OCI-LY3 (cell line): ENCODE measurements at regions not wholly inside any gene's neighbourhood (a gene's known extent, or its start where the extent isn't known, plus 50 kb on each side); places are given as distances from the start of the nearest gene placed in this dataset.

Experiments used
- H2AFZ ChIP-seq: fragments of 200-600, 300-600 bp; shearing (Covaris generic); 2 replicates; pipeline ENCODE4 v1.6.0; 2014; ENCODE audit warnings: antibody characterized with exemption, low read depth, low read length
- H3K27ac ChIP-seq: fragments of 200-600, 300-600 bp; sonication (generic); 2 replicates; pipeline ENCODE4 v1.5.1; 2014; ENCODE audit warnings: mild to moderate bottlenecking, low read length, moderate library complexity, mixed read lengths
- H3K27me3 ChIP-seq: fragments of 200-600, 300-600 bp; sonication (generic); 2 replicates; pipeline ENCODE4 v1.6.1; 2014; ENCODE audit warnings: low read depth, low read length, mixed read lengths
- H3K36me3 ChIP-seq: fragments of 200-600, 300-600 bp; sonication (generic); replicated peaks from 2 replicates; pipeline ENCODE3; 2014; ENCODE audit warnings: low read depth, low read length, mixed read lengths
- H3K4me1 ChIP-seq: fragments of 300-600, 200-600 bp; sonication (generic); 2 replicates; pipeline ENCODE4 v1.6.1; 2014; ENCODE audit warnings: low read length, mixed read lengths
- H3K4me2 ChIP-seq: fragments of 200-600, 300-600 bp; sonication (generic); 2 replicates; pipeline ENCODE4 v1.6.1; 2014; ENCODE audit warnings: low read length, mixed read lengths
- H3K4me3 ChIP-seq: fragments of 300-600, 200-600 bp; sonication (generic); 2 replicates; pipeline ENCODE4 v1.5.1; 2014; ENCODE audit warnings: antibody characterized with exemption, mild to moderate bottlenecking, low read length, moderate library complexity
- H3K79me2 ChIP-seq: fragments of 300-600, 200-600 bp; shearing (Covaris generic); 2 replicates; pipeline ENCODE4 v1.6.1; 2014; ENCODE audit warnings: mild to moderate bottlenecking, low read length, mixed read lengths
- H3K9ac ChIP-seq: fragments of 300-600, 200-600 bp; shearing (Covaris generic); 2 replicates; pipeline ENCODE4 v1.6.0; 2014; ENCODE audit warnings: mild to moderate bottlenecking, low read length, moderate library complexity
- H3K9me3 ChIP-seq: fragments of 200-600, 300-600 bp; shearing (Covaris generic); 2 replicates; pipeline ENCODE4 v1.6.1; 2014; ENCODE audit warnings: low read length, mixed read lengths; ENCODE audit not compliant: insufficient read depth
- H4K20me1 ChIP-seq: fragments of 200-600, 300-600 bp; sonication (generic); 2 replicates; pipeline ENCODE4 v1.6.1; 2016; ENCODE audit warnings: low read length, mixed read lengths; ENCODE audit not compliant: insufficient read depth
- CTCF ChIP-seq: fragments of 200-600, 300-600 bp; sonication (generic); IDR thresholded peaks from 2 replicates; pipeline ENCODE4 v1.5.1; 2014; ENCODE audit warnings: antibody characterized with exemption, low read length, low read depth
- EZH2phosphoT487 ChIP-seq: fragments of 200-600 bp; shearing (Covaris generic); IDR thresholded peaks from 2 replicates; pipeline ENCODE4 v1.6.1; 2018; ENCODE audit warnings: antibody characterized with exemption, mixed run types, low read depth

- no peak for TF ChIP-seq EZH2phosphoT487
- no peak for TF ChIP-seq CTCF
- no peak overlapping the region for H3K4me3 ChIP-seq
- H3K4me2 ChIP-seq: no peak overlapping the region
- H3K9me3 ChIP-seq: no peaks in the 10 kb centered on the region
- H2AFZ ChIP-seq: no peak overlapping the region
- H3K27me3 ChIP-seq: no peaks in the 10 kb centered on the region
- no peak overlapping the region for H3K9ac ChIP-seq
- no peaks in the 10 kb centered on the region for H3K4me1 ChIP-seq
- no peak overlapping the region for H3K27ac ChIP-seq
- H3K36me3 ChIP-seq: no peaks in the 10 kb centered on the region
- H3K79me2 ChIP-seq: no peaks in the 10 kb centered on the region
- no peaks in the 10 kb centered on the region for H4K20me1 ChIP-seq
Observed at GRCh38 chr4:18252052-18252451, 230.5 kb upstream of the LCORL start.

DNA sequence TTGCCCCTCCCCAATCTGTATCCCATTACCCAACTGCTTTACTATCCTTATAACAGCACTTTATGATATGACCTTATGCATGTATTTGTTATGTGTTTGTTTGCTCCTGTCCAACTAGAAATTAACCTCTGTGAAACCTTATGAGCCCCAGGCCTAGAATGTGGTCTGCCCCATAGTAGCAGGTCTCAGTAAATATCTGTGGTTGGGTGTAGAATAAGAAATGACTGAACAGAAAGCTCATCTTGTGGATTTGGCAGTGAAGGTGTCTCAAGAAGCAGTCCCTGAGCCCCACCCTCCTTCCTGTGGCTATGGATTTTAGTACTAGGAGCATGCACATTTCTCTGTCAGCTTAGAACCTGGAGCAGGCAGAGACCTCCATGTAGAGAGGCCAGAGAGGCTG, 229.0 kb upstream of the LCORL start:
- H3K4me1 ChIP-seq: no peaks in the 10 kb centered on the region
- no peak overlapping the region for H2AFZ ChIP-seq
- no peaks in the 10 kb centered on the region for H3K9me3 ChIP-seq
- no peaks in the 10 kb centered on the region for H3K27me3 ChIP-seq
- no peak overlapping the region for H3K9ac ChIP-seq
- H3K4me3 ChIP-seq: no peak overlapping the region
- H3K36me3 ChIP-seq: no peaks in the 10 kb centered on the region
- H4K20me1 ChIP-seq: no peaks in the 10 kb centered on the region
- no peaks in the 10 kb centered on the region for H3K79me2 ChIP-seq
- TF ChIP-seq CTCF (no peak), EZH2phosphoT487 (no peak)
- no peak overlapping the region for H3K27ac ChIP-seq
- H3K4me2 ChIP-seq: no peak overlapping the region

- Histone ChIP-seq H3K36me3 (no peaks in the 10 kb centered on the region), H3K27ac (no peak overlapping the region), H2AFZ (no peak overlapping the region), H4K20me1 (no peaks in the 10 kb centered on the region), H3K4me1 (no peaks in the 10 kb centered on the region), H3K9me3 (no peaks in the 10 kb centered on the region), H3K4me2 (no peak overlapping the region), H3K9ac (no peak overlapping the region), H3K79me2 (no peaks in the 10 kb centered on the region), H3K27me3 (no peaks in the 10 kb centered on the region), H3K4me3 (no peak overlapping the region)
- TF ChIP-seq EZH2phosphoT487 (no peak), CTCF (no peak)
Observed at GRCh38 chr4:18248611-18249010, 227.1 kb upstream of the LCORL start.

GRCh38 chr4:18247189-18247588, 225.6 kb upstream of the LCORL start:
- Histone ChIP-seq H3K36me3 (no peaks in the 10 kb centered on the region), H3K4me2 (no peak overlapping the region), H3K79me2 (no peaks in the 10 kb centered on the region), H3K4me3 (no peak overlapping the region), H4K20me1 (no peaks in the 10 kb centered on the region), H3K4me1 (no peaks in the 10 kb centered on the region), H3K9ac (no peak overlapping the region), H3K27ac (no peak overlapping the region), H2AFZ (no peak overlapping the region), H3K9me3 (no peaks in the 10 kb centered on the region), H3K27me3 (no peaks in the 10 kb centered on the region)
- TF ChIP-seq EZH2phosphoT487 (no peak), CTCF (no peak)
